ENCODE measurements at regions not wholly inside any gene's neighbourhood (a gene's known extent, or its start where the extent isn't known, plus 50 kb on each side); places are given as distances from the start of the nearest gene placed in this dataset.

DNA sequence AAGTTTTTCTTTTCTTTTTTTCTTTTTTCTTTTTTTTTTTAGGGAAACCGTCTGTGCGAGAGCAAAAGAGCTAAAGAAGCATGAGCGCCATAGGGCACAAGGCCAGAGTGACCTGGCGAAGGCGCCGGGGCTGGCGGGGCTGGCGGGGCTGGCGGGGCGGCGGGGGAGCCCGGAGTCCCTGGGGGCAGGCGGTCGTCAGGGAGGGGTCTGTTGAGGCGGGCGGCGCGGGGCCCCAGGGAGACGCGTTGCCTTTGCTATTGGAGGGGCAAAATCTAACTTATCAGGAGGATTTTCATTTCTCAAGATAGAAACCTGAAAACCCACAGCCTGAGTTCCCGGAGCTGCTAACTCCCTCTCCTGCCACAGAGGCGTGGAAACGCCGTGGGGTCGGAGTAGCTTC, 135.6 kb upstream of the SMAD1 start:
- DNase-seq = no peak

DNA sequence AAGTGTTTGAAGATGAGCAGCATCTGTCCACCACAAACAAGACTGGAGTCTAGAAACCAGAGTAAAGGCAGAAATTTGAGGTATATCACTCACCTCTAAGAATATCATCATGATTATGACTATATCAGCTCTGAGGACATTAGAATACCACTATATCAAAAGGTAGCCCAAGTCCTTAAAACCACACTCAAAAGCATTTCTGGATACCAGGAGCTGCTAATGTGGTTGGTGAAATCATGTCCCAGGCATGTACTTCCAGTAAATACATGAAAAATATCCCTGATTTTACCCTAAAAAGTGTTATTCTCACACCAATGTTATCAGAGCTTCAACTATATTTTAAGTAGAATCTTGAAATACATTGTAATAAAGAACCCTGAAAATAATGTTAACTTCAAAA, 136.3 kb upstream of the SMAD1 start:
- no peak for DNase-seq

DNA sequence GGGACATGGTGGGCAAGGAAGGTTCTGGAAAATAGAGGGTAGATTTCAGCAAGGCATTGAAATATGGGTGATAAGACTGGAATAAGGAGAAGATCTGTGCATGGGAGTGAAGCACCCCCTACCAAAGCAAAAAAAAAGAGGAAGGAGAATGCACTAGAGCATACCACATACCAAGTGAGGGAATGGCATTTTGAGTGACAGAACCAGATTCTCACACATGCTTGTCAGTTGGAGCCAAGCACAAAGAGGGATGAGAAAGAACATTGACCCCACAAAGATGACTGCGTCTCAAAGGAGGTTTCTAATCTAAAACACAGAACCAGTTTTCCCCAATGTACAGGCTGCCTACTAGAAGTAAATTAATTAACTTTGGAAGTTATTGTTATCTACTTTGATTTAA, 140.3 kb upstream of the SMAD1 start:
- DNase-seq = no peak

DNA sequence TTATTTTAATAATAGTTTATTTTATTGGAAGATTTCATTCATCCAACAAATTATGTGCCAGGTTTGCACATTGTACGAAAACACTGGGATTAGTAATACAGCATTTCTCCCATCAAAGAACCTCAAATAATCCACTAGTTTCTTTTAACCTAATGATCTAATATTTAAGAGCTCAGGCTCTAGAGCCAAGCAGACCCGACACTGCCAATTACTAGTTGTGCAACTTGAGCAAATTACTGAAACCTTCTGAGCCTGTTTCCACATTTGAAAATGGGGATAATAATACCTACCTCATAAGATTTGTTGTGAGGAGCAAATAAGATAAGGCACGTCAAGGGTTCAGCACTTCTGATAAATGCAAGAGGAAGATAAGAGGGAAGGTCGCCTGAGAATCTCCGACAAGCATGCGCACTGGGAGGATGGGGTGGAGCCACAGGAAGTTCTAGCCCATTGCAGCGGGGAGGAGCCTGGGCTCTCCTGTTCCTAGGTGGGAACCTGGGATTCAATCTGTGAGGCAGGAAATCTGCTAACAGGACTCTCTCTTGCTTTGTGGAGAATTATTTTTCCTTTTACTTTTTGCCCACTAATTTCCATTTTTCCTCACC, 141.5 kb upstream of the SMAD1 start:
- no peak for DNase-seq

DNA sequence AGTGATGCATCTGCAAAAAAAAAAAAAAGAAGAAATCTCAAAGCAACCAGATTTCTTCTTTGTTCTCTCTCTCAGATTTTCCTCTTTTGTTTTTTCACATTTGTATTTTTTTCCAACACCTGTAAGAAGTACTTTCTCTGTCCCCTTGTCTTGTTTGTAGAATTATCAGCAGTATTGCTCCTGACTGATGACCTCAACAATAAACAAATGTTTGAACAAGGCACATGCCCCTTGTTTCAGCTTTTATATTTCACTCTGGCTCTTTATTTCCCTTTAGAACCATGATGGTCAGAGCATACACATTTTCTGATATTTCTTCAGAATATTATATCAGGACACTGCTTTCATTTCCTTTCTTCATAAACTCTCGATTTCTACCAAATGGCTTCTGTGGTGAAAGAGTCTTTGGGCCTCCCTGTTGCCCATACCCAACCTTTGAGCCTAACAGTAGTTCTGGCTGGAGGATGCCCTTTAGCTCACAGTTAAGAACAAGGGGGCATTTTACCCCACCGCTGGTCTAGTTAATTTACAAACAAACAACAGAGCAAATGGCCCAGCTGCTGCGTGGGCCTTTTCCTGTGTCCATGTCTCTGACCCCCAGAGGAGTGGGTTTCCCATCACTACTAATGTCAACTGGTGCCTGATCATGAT, 142.5 kb upstream of the SMAD1 start:
- DNase-seq = no peak

DNA sequence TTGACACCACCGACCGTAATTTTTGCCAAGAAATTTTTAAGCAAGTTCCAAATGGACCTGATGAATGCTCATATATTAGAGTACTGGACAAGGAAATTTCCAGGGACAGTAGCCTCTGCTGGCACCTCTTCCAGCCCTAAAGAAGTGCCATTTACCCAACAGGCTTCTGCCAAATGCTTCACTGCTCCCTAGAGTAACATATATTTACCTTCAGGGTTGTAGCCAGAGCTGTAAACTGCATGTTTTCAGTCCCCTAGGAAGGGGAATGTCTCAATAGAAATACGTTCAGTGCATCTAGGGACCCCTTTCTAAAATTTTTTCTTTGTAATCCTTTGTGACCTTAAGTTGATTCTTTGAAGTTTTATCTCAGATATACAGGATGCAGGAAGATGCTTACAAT, 143.1 kb upstream of the SMAD1 start:
- DNase-seq = no peak

DNA sequence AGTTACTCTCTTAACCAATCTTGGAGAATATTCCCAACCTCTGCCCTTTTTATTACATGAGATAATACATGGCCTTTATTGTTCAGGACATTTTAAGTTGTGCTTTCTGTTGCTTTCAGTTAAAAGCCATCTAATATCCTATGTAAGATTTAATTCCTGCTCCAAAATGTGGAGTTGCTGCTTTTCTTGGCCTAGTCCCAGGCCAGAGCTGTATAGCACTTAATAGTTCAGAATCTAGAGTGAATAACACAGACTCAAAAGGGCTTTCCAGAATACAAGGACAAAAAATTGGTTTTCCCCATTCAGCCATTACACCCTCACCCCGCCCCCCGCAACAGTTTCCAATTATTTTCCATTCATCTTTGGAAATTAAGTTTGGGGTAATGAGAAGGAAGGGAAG, 144.3 kb upstream of the SMAD1 start:
- no peak for DNase-seq

DNA sequence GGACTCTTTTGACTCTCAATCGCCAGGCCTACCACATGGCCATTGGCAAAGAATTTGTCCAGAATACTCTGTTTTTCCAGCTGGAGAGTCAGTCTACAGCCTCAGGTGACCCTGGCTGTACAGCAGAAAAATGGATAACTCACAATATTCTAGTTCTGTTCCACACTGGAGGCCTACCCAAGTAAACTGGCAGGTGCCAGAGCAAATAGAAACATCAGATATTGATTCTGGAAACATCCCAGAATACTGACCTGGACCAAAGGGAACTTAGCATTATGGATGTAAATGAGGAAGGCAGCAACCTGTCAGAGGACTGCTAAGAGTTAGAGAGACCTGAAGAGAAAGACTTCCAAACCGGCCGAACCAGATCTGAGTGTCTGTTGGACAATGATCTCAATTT, 147.9 kb upstream of the SMAD1 start:
- DNase-seq = no peak

DNA sequence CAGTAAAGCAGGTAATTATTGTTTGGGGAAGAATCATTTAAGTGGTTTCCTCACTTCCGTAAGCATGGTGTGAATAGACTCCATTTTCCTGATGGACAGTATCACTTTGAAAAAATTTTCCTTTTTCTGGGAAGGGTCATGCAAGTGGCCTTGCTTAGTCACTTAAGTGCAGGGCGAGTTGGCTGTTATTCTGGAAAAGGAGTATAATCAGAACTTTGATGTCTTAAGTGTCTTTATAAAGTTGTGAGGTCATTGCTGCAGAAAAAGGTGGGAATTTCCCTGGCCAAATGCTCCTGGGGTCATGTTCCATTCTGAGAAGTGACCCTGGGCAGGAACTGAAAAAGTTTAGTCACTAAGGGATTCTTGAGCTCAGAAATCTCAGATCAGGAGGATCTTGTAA, 146.1 kb upstream of the OTUD4 start:
- no peak for DNase-seq

DNA sequence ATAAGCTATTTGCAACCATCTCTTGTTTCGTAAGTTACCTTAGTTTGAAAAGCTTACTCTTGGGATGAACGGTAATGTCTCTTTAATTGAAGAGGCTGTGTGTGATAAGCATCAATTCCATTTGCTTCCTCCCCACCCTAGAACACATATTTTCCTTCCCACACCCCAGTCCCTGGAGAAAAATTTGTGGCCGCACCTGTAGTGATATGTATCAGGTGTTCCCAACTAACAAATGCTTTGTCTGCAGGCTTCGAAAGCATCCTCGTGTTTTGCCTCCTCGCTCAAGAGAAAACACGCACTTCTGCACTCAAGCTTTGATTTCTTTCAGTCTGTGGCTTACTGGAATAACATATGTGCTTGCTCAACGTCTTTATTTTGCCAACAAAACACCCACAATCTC, 143.8 kb upstream of the OTUD4 start:
- no peak for DNase-seq

DNA sequence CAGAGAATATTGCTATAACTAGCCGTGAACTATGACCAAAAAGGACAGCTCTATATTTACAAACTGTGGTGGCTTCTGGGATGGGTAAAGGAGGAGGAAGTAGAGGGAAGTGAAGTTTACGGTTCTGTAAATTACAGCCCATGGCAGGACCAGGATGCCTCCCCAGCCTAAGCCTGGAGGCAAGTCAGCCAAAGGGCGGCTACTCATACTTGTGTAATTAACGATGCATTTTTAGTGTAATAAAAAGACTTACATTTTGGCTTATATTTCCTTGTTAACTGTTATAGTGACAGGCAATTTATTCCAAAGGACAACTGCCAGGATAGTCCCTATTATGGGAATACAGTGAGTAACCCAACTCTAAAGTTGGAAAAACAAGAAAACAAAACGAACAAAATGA, 139.9 kb upstream of the OTUD4 start:
- DNase-seq = no peak

DNA sequence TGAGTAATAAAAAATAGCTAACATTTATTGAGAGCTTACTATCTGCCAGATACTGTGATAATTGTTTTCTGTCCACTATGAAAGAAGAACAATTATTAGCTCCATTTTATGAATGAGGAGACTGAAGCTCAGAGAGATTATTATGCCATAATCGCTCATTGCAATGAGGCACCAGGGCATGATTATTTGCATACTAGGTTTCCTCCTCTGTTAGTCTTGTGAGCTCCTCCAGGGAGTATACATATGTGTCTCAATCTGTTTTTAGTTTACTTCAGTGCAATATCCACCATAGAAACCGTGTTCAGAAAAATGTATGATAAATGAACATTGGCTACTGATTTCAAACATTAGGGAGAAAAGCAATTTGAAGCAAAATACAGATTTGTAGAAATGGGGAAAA, 139.4 kb upstream of the OTUD4 start:
- DNase-seq = no peak

DNA sequence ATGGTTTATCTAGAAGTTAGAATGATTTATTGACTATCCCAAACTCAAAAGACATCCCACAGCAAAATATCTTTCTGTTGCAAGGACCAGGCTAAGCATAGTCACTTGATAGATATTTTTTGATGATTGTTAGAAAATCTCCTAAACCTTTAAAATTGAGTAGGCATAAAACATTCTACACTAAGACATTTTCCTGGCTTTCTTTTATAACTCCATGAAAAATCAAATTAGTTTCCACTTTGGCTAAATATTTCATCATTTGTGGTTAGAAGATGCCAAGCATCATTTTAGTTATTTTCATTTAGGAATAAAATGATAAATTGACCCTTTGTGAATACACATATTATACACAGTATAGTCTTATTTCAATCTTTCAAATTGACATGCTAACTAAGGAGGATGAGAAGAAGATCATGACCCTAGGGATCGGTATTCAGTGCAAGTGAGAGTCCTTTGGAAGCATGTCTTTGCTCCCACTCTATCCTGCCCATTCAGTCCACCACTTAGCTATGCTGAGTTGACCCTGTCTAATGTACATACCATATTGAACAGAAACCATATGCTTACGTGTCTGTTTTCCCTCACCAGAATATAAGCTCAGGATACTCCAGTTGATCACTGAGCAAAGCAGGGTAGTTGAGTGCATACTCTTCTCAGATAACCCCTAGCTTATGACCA, 136.6 kb upstream of the OTUD4 start:
- DNase-seq = no peak

DNA sequence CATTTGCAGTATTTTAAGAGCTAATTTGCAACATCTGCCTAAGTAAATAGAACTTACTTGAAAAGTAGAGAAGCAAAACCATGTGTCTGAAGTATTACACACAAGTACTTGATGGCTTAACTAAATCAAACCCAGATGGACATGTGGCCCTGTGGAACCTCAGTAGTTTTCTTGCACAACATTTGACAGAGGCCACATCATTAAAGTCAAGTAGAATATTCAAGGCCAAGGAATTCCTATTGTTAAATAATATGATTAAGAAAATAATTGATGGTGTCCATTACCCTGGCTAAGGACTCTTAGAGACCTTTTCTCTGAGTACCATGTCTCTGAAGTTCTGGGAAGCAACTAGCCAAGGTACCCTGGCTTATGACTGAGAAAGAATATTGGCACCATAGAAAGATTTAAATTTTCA, 135.4 kb upstream of the OTUD4 start:
- DNase-seq = no peak

DNA sequence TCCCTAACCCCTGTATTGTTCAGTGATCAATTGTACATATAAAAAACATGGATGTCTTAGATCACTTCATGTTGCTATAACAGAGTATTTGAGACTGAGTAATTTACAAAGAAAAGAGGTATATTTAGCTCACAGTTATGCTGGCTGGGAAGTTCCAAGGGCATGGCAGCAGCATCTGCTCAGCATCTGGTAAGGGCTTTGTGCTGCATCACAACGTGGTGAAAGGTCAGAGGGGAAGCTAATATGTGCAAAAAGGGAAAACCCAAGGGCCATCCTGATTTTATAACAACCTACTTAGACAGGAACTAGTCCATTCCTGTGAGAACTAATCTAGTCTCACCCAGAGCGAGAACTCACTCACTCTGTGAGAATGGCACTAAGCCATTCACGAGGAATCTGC, 128.2 kb upstream of the OTUD4 start:
- DNase-seq = no peak

DNA sequence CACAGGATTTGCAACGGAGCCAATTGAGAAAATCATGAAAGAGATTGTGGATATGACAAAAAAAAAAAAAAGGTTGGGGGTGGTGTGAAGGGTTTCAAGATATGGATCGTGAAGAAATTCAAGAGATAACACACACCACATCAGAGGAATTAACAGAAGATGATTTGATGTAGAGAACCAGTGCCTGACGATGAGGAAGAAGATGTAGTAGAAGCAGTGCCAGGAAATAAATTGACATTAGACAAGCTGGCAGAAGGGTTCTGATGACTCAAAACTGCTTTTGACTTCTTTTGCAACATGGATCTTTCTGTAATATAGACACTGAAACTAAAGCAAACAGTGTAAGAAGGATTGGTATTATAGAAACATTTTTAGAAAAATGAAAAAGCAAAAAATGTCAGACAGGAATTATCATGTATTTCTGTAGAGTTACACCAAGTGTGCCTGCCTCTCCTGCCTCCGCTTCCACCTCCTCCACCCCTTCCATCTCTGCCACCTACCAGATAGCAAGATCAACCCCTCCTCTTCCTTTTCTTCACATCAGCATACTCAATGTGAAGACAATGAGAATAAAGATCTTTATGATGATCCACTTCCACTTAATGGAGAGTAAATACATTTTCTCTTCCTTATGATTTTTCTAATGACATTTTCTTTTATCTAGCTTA, 127.5 kb upstream of the OTUD4 start:
- DNase-seq = no peak

DNA sequence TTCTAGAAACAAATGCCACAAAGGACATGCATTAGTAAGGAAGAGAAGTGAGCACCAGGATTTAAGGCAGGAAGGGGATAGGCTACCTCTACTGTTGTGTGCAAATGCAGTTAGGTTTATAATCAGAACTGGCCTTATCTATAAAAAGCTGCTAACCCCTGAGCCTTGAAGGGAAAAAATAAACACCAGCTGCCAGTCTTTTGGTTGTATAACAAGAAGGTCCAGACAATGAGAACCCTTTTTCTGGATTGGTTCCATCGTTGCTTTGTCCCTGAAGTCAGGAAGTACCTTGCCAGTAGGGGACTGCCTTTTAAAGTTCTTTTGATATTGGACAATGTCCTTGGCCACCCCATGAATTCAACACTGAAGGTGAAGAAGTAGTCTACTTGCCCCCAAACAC, 126.7 kb upstream of the OTUD4 start:
- no peak for DNase-seq

DNA sequence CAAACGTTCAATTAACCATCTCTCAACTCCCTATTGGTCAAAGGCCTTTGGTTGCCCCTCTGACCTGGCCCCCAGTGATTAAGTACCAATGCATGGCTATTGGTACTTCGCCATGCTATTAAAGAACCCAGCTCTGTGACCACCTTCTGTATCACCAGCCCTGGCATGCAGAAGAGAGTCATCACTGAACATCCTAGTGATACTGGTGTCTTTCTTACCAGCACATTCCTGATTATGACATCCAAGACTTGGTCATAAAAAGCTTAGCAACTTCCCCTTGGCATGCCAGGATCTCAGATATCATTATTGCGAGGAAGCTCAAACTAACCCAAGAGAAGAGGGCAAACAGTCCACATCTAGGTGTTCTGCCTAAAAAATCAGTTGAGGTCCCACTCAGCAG, 122.3 kb upstream of the OTUD4 start:
- no peak for DNase-seq

DNA sequence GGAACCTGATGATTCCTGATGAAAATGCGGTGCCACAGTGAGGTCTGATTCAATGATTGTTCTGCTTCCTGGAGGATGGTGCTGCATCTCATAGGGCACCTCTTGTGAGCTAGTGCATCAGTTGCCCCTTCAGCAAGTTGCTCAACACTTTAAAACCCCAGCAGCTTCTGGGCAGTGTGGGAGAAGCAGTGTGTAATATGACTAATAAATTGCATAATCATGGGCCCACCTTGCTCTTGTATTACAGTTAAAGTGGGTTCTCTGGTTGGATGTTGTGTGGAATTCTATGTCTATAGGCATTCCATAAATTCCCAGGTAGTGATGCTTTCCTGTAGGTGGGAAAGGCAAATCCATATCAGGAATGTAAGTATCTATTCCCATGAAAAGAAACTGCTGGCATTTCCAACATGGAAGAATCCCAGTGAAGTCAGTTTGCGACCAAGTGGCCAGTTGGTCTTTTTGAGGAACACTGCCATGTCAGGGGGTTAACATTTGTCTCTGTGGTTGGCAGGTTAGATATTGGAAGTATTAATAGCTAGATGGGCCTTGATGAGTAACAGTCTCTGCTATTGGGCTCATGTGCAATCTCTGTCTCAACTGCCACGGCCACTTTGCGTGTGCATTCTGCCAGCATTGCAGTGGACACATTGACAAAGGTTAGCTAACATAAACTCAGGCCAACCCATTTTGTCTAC, 121.1 kb upstream of the OTUD4 start:
- DNase-seq = no peak

DNA sequence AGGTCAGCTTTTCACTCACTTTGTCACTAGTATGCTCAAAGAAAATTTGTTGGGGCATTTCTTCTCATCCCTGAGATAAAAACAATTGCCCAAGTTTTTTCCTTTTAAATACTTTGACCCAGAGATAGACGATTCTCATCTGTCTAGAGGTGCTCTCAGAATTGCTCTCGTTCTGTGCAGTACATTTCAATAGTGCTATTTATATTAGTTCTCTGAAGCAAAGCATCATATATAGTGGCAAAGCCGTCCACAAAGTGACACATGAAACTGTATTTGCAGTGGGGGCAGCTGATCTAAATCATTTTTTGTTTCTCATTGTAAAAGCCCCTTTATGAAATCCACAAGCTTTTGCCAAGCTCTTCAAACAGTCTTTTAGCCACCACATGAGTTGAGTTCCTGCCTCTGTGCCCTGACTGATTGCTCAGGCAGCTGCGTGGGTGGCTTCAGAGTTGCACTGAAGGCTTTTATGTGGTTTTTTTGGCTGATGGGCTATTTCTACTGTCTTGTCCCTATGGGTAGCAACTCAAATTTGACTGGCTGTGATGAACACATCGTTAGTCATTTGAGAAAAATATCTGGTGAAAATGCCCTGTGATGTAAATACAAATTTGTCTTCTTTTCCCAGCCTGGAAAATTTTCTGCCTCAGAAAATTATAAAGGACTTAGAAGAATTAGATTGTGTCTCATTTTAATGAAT, 119.1 kb upstream of the OTUD4 start:
- DNase-seq = no peak

DNA sequence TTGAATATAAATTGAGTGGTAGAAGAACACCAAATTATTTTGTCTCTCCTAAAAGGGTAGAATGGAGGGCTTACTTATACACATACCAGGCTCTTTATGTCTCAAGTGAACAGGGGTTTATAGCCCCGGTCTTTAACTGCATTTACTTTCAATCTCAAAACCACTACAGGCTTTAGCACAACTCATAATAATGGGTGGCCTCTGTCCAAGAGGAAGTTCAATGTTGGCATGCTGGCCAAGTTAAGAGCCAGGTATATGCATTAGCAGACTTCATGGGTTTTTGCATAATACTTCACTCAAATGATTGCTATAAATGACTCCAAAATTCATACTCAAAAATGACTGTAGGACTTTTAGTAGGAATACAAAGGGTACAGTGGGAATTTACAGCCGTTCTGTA, 118.5 kb upstream of the OTUD4 start:
- no peak for DNase-seq

DNA sequence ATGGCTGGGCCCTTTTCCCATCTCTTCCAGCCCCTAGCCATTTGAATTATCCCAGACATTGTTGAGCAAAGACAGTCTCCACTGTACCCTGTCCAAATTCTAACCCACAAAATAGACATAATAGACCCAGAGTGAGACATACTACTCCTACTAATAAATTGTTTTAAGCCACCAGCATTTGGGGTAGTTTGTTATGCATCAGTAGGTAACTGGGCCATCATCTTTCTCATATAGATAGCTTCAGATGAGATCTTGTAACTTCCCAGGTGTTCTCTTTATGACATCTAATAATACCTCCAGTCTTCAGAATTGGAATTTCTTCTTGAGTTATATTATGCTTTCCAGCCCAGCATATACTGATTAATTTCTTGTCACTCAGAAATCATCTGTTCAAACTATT, 117.2 kb upstream of the OTUD4 start:
- no peak for DNase-seq
